ENCODE measurements at regions not wholly inside any gene's neighbourhood (a gene's known extent, or its start where the extent isn't known, plus 50 kb on each side); places are given as distances from the start of the nearest gene placed in this dataset.

- TF ChIP-seq POLR2A (IDR thresholded peaks at IDR 0.05): no peak
- no peak for TF ChIP-seq CTCF (IDR thresholded peaks at IDR 0.05 in 8 of 11, conservative IDR thresholded peaks at IDR 0.05 in 3 of 11)
- TF ChIP-seq POLR2AphosphoS5 (IDR thresholded peaks at IDR 0.05): no peak
Observed at GRCh38 chr19:27652281-27652680, 1560.7 kb downstream of the UQCRFS1 start.

Data from spleen (tissue), 7 donors.